ENCODE measurements at regions not wholly inside any gene's neighbourhood (a gene's known extent, or its start where the extent isn't known, plus 50 kb on each side); places are given as distances from the start of the nearest gene placed in this dataset.

DNA sequence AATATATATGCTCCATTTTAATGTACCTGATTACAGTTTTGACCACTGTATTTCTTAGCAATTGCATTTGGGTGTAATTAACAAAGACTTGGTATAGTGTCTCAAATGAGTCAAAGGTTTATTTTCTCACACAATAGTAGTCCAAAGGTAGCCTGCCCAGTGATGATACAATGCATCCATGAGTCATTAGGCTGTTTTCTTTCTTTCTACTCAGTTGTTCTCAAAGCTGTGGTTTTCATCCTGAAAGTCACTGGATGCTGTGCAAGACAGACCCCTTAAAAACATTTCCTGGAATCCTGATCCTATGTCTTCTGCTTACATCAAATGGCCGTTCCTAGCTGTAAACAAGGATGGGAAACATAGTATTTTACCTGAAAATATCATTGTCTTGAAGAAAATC lies 651.2 kb upstream of the MIR17HG start:
- Mint-ChIP-seq H3K4me3 (no peak overlapping the region), H3K9me3 (no peaks in the 10 kb centered on the region)
- TF ChIP-seq, protein P1, sequence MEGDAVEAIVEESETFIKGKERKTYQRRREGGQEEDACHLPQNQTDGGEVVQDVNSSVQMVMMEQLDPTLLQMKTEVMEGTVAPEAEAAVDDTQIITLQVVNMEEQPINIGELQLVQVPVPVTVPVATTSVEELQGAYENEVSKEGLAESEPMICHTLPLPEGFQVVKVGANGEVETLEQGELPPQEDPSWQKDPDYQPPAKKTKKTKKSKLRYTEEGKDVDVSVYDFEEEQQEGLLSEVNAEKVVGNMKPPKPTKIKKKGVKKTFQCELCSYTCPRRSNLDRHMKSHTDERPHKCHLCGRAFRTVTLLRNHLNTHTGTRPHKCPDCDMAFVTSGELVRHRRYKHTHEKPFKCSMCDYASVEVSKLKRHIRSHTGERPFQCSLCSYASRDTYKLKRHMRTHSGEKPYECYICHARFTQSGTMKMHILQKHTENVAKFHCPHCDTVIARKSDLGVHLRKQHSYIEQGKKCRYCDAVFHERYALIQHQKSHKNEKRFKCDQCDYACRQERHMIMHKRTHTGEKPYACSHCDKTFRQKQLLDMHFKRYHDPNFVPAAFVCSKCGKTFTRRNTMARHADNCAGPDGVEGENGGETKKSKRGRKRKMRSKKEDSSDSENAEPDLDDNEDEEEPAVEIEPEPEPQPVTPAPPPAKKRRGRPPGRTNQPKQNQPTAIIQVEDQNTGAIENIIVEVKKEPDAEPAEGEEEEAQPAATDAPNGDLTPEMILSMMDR (IDR thresholded peaks at IDR 0.05): no peak

DNA sequence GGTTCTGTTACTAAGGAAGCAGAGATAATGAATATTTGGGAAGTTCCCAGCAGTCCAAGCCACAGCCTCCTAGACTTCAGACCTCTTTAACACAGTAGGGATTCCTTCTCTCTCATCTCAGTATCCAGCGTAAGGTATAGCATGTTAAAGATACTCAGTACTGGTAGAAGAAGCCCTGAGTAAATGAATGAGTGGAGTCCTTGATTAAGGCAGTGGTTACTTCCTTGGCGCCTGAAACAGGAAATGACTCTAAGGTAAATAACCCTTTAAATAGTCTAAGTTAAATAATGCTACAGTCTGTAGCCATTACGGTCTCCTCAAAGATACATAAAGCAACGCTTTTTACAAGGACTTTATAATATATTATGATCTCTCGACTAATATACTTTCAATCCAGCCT lies 650.8 kb upstream of the MIR17HG start:
- no peaks in the 10 kb centered on the region for H3K4me1 Mint-ChIP-seq
- H3K36me3 Mint-ChIP-seq (ENCODE audit: low read depth): no peaks in the 10 kb centered on the region
- DNase-seq: no peak
- TF ChIP-seq, protein P1 (IDR thresholded peaks at IDR 0.05): no peak
- no peaks in the 10 kb centered on the region for H3K9me3 Mint-ChIP-seq
- H3K27ac Mint-ChIP-seq: no peak overlapping the region
- no peak overlapping the region for H3K4me3 Mint-ChIP-seq
- H3K27me3 Mint-ChIP-seq (ENCODE audit: low read depth, poor library complexity): no peaks in the 10 kb centered on the region

More for the DNA sequence above, 651.2 kb upstream of the MIR17HG start:
- no peak for DNase-seq
- Mint-ChIP-seq H3K36me3 (ENCODE audit: low read depth) (no peaks in the 10 kb centered on the region), H3K27me3 (ENCODE audit: low read depth, poor library complexity) (no peaks in the 10 kb centered on the region), H3K4me1 (no peaks in the 10 kb centered on the region), H3K27ac (no peak overlapping the region)

DNA sequence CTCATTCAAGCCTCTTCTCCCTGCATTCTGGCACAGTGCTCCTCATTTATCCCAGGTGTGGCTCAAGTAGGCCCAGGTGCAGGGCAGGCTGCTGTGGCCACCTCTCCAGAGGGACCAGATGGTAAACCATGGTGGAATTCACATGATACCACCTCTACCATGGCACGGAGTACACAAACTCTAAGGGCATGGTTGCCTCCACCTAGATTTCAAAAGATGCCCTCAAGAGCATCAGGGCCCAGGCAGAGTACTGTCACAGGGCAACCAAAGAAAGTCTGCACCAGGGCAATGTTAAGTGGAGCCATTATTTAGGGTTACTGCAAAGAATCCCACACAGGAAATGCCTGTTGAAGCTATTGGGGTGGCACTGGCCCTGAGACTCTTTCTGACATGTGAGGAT lies 647.1 kb upstream of the MIR17HG start:
- Mint-ChIP-seq H3K4me3 (no peak overlapping the region), H3K27me3 (ENCODE audit: low read depth, poor library complexity) (no peaks in the 10 kb centered on the region), H3K36me3 (ENCODE audit: low read depth) (no peaks in the 10 kb centered on the region), H3K9me3 (no peaks in the 10 kb centered on the region), H3K4me1 (no peaks in the 10 kb centered on the region), H3K27ac (no peak overlapping the region)
- no peak for DNase-seq
- TF ChIP-seq, protein P1 (IDR thresholded peaks at IDR 0.05): no peak

GRCh38 chr13:90701264-90701663 lies 646.2 kb upstream of the MIR17HG start:
- Mint-ChIP-seq H3K27me3 (ENCODE audit: low read depth, poor library complexity) (no peaks in the 10 kb centered on the region), H3K4me3 (no peak overlapping the region), H3K27ac (no peak overlapping the region), H3K36me3 (ENCODE audit: low read depth) (no peaks in the 10 kb centered on the region), H3K9me3 (no peaks in the 10 kb centered on the region), H3K4me1 (no peaks in the 10 kb centered on the region)
- TF ChIP-seq, protein P1 (IDR thresholded peaks at IDR 0.05): no peak
- no peak for DNase-seq

DNA sequence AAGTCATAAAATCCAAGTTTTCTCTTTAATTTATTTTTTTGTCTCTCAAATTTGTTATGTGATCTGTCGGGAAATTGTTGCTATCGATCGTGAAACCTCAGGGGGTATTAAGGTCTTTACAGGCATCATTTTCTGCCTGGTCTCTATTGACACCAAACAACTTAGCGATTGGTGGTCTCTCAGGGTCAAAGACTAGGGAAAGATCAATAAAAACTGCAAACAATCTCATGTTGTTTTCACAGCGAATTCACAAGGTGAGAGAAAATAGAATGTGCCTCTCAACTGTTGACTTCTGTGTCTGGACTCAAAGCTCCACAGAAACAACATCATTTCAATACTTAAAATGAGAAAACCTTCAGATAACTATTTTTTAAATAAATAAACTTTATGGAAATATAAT lies 645.4 kb upstream of the MIR17HG start:
- Mint-ChIP-seq H3K27ac (no peak overlapping the region), H3K4me3 (no peak overlapping the region), H3K36me3 (ENCODE audit: low read depth) (no peaks in the 10 kb centered on the region), H3K4me1 (no peaks in the 10 kb centered on the region), H3K27me3 (ENCODE audit: low read depth, poor library complexity) (no peaks in the 10 kb centered on the region), H3K9me3 (no peaks in the 10 kb centered on the region)
- TF ChIP-seq, protein P1 (IDR thresholded peaks at IDR 0.05): no peak
- DNase-seq: no peak

- no peaks in the 10 kb centered on the region for H3K27me3 Mint-ChIP-seq (ENCODE audit: low read depth, poor library complexity)
- no peak overlapping the region for H3K27ac Mint-ChIP-seq
- no peak overlapping the region for H3K4me3 Mint-ChIP-seq
- no peak for DNase-seq
- no peaks in the 10 kb centered on the region for H3K36me3 Mint-ChIP-seq (ENCODE audit: low read depth)
- TF ChIP-seq, protein P1 (IDR thresholded peaks at IDR 0.05): no peak
- H3K9me3 Mint-ChIP-seq: no peaks in the 10 kb centered on the region
- no peaks in the 10 kb centered on the region for H3K4me1 Mint-ChIP-seq
Measured at GRCh38 chr13:90706631-90707030, 640.9 kb upstream of the MIR17HG start.
